Osteoblast (primary cell): ENCODE measurements at regions not wholly inside any gene's neighbourhood (a gene's known extent, or its start where the extent isn't known, plus 50 kb on each side); places are given as distances from the start of the nearest gene placed in this dataset.

Experiments used
- DNase-seq: peaks from one replicate; pipeline ENCODE4 v3.0.0; 2011; ENCODE audit warnings: low spot score, mixed read lengths; ENCODE audit not compliant: insufficient read length; ENCODE audit errors: missing footprints
- H2AFZ ChIP-seq: 2 replicates; pipeline ENCODE4 v1.6.0; 2011; ENCODE audit warnings: mild to moderate bottlenecking, low read length
- H3K27ac ChIP-seq: 2 replicates; pipeline ENCODE4 v1.5.1; 2011; ENCODE audit warnings: mild to moderate bottlenecking, low read depth, low read length, moderate library complexity
- H3K27me3 ChIP-seq: 2 replicates; pipeline ENCODE4 v1.6.0; 2012; ENCODE audit warnings: mild to moderate bottlenecking, control low read depth, inconsistent platforms, low read length, moderate library complexity; ENCODE audit not compliant: insufficient read depth
- H3K36me3 ChIP-seq: 2 replicates; pipeline ENCODE4 v1.5.1; 2011; ENCODE audit warnings: mild to moderate bottlenecking, low read length, control low read depth, moderate library complexity; ENCODE audit not compliant: insufficient read depth
- H3K4me1 ChIP-seq: 2 replicates; pipeline ENCODE4 v1.5.1; 2011; ENCODE audit warnings: mild to moderate bottlenecking, low read length, control low read depth, moderate library complexity; ENCODE audit not compliant: insufficient read depth
- H3K4me2 ChIP-seq: 2 replicates; pipeline ENCODE4 v1.6.0; 2011; ENCODE audit warnings: mild to moderate bottlenecking, low read length; ENCODE audit not compliant: insufficient read depth
- H3K4me3 ChIP-seq: fragments of 200-600 bp; sonication (generic); 3 replicates; pipeline ENCODE4 v1.5.1; 2012; ENCODE audit warnings: mild to moderate bottlenecking, low read length, inconsistent platforms; ENCODE audit not compliant: insufficient read depth
- H3K79me2 ChIP-seq: 2 replicates; pipeline ENCODE4 v1.6.0; 2012; ENCODE audit warnings: mild to moderate bottlenecking, low read length, control low read depth, inconsistent platforms; ENCODE audit not compliant: insufficient read depth
- H3K9me3 ChIP-seq: 2 replicates; pipeline ENCODE4 v1.5.1; 2011; ENCODE audit warnings: low read depth, low read length, control low read depth
- H4K20me1 ChIP-seq: 2 replicates; pipeline ENCODE4 v1.6.0; 2012; ENCODE audit warnings: mild to moderate bottlenecking, low read length, control low read depth; ENCODE audit not compliant: insufficient read depth
- CTCF ChIP-seq: IDR thresholded peaks from 2 replicates; pipeline ENCODE4 v1.5.1; 2011; ENCODE audit warnings: mild to moderate bottlenecking, low read depth, low read length, moderate library complexity; ENCODE audit errors: extremely low read depth

DNA sequence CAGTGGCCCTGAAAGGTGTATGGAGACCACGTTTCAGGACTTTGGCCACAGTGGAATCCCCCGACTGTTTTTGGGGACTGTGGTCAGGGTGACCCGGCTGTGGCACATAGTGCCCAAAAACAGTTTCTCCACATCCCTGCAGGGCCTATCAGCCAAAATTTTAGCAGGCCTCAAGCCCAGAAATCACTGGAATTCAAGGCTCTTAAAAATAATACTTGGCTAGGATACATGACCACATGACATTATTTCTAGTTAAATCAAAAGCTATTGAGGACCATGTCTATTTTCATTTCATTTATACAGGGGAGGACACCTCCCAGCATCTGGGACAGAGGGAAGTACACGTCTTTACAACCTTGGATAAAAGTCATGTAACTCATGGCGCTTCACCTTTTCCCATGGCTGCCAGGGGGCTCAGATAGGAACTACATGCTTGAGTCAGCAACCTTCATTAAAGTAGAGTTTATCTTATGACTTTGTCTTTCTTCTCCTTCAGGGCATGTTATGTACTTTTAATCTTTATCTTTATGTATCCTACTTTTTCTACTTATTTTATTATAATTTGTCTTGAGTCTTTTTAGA is 70.8 kb upstream of the CD93 start:
- Histone ChIP-seq H3K4me1 (peaks cover 53% of the 10 kb centered on the region), H3K79me2 (no peaks in the 10 kb centered on the region), H3K4me3 (no peak overlapping the region), H3K9me3 (no peaks in the 10 kb centered on the region), H3K27me3 (no peaks in the 10 kb centered on the region), H3K36me3 (no peaks in the 10 kb centered on the region), H2AFZ (no peak overlapping the region), H4K20me1 (no peaks in the 10 kb centered on the region), H3K27ac (peak overlapping the region; percentile 81), H3K4me2 (no peak overlapping the region)
- TF ChIP-seq CTCF = no peak
- no peak for DNase-seq

DNA sequence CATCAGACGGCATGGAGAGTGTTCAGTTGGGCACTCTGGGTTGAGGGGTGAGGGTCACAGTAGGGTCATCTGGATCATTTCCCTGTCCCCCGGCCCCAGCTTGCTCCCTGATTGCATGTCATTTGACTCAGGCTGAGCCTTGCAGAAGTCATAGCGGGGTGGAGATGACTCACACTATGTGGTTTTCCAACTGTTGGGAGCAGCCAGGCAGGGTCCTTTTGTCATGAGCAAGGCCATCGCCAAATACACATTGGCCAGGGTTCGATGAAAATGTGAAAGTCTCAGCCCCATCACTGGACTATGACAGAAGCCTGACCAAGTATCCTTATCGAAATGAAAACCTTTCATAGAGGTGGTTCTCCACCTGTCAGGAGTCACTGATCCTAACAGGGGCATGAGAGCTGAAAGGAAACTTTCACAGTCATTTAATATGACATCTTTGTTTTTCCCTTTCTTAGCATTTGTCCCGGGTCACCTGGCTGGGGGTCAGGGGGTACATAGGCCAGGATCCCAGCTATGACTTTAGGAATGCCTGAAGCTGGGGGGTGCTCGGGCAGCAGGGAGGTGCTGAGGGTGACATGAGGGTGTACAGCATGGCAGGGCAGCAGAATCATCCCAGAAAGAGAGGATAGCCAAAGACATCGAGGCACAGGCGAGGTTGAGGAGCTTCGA is 70.2 kb upstream of the CD93 start:
- Histone ChIP-seq H3K9me3 (no peaks in the 10 kb centered on the region), H3K27me3 (no peaks in the 10 kb centered on the region), H3K27ac (peak overlapping the region; percentile 81), H2AFZ (no peak overlapping the region), H3K4me3 (no peak overlapping the region), H3K36me3 (no peaks in the 10 kb centered on the region), H3K79me2 (no peaks in the 10 kb centered on the region), H3K4me2 (peak overlapping the region; percentile 52), H4K20me1 (no peaks in the 10 kb centered on the region), H3K4me1 (peaks cover 51% of the 10 kb centered on the region)
- DNase-seq = peak; percentile 96
- no peak for TF ChIP-seq CTCF

- no peak for DNase-seq
- TF ChIP-seq CTCF = no peak
- Histone ChIP-seq H4K20me1 (no peaks in the 10 kb centered on the region), H3K9me3 (no peaks in the 10 kb centered on the region), H3K4me3 (no peak overlapping the region), H3K27ac (peak overlapping the region; percentile 14), H2AFZ (no peak overlapping the region), H3K27me3 (no peaks in the 10 kb centered on the region), H3K36me3 (no peaks in the 10 kb centered on the region), H3K79me2 (no peaks in the 10 kb centered on the region), H3K4me2 (no peak overlapping the region), H3K4me1 (peaks cover 40% of the 10 kb centered on the region)
These were observed 69.0 kb upstream of the CD93 start for GRCh38 chr20:23155141-23155590.

DNA sequence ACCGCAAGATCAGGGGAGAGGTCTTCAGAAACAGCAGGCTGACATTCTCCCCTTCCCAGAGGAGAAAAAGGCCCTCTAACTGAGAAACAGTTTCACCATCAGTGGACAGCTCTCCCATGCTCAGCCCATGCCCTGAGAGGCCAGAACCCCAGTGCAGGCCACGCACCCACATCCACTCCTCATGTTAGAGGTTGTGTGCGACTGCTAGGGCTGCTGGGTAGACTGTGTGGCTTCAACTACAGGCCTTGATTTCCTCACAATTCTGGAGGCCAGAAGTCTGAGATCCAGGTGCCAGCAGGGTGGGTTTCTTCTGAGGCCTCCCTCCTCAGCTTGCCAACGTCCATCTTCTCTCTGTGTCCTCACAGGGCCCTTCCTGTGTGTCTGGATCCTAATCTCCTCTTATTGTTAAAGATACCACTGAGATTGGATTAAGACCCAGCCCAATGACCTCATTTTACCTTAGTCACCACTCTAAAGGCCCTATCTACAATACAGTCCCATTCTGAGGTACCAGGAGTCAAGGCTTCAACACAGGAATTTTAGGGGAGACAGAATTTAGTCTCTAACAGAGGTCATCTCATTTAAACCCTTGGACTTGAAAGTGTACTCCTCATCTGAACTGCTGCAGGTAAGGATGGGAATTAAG is 67.7 kb upstream of the CD93 start:
- H3K79me2 ChIP-seq = no peaks in the 10 kb centered on the region
- no peaks in the 10 kb centered on the region for H3K36me3 ChIP-seq
- peaks cover 44% of the 10 kb centered on the region for H3K4me1 ChIP-seq
- peak overlapping the region; percentile 91 for H3K27ac ChIP-seq
- no peak for DNase-seq
- no peaks in the 10 kb centered on the region for H3K27me3 ChIP-seq
- no peak for TF ChIP-seq CTCF
- no peaks in the 10 kb centered on the region for H4K20me1 ChIP-seq
- no peak overlapping the region for H3K4me3 ChIP-seq
- no peaks in the 10 kb centered on the region for H3K9me3 ChIP-seq
- H3K4me2 ChIP-seq = no peak overlapping the region
- no peak overlapping the region for H2AFZ ChIP-seq
